ENCODE measurements at regions not wholly inside any gene's neighbourhood (a gene's known extent, or its start where the extent isn't known, plus 50 kb on each side); places are given as distances from the start of the nearest gene placed in this dataset.

- H3K4me2 ChIP-seq (ENCODE audit: insufficient read depth, insufficient read length, low read length), result no peak overlapping the region
- no peak overlapping the region for H3K27ac Mint-ChIP-seq
- no peak overlapping the region for H3K4me3 Mint-ChIP-seq
- H3K9me3 ChIP-seq (ENCODE audit: control insufficient read depth, low read depth, low read length), result no peaks in the 10 kb centered on the region
- no peaks in the 10 kb centered on the region for H3K4me1 Mint-ChIP-seq
- H3T11ph ChIP-seq (ENCODE audit: low read length), result no peak overlapping the region
- H3K23ac ChIP-seq (ENCODE audit: insufficient read length, low read depth, low read length), result no peak overlapping the region
- no peak overlapping the region for H2BK15ac ChIP-seq (ENCODE audit: low read depth, low read length)
- H4K5ac ChIP-seq (ENCODE audit: insufficient read length, low read depth, low read length), result no peak overlapping the region
- no peak overlapping the region for H2BK12ac ChIP-seq (ENCODE audit: insufficient read length, low read depth, low read length)
- no peak overlapping the region for H4K8ac ChIP-seq (replicated peaks; ENCODE audit: insufficient read length, low read depth, low read length)
- TF ChIP-seq CTCF (conservative IDR thresholded peaks at IDR 0.05), result no peak
- no peak overlapping the region for H2BK5ac ChIP-seq (ENCODE audit: insufficient read length, low read length)
- H2BK20ac ChIP-seq (ENCODE audit: low read depth, low read length, poor library complexity, severe bottlenecking), result no peak overlapping the region
- no peak for DNase-seq
- H3K4ac ChIP-seq (ENCODE audit: low read depth, low read length), result no peak overlapping the region
- no peak overlapping the region for H2AK5ac ChIP-seq (ENCODE audit: insufficient read length, low read length)
- WGBS (ENCODE audit: extremely low coverage, insufficient read length, low lambda C conversion rate), result no CpG with 5 or more reads among the region's 6 CpGs
- H4K20me1 ChIP-seq (ENCODE audit: control insufficient read depth, insufficient read depth, insufficient read length), result no peaks in the 10 kb centered on the region
- no peak overlapping the region for H3K14ac ChIP-seq (ENCODE audit: insufficient read depth, low read length)
- no peak overlapping the region for H2BK120ac ChIP-seq (ENCODE audit: low read depth, low read length, poor library complexity, severe bottlenecking)
- H3K9ac ChIP-seq (ENCODE audit: extremely low read depth, insufficient read length, low read length), result no peak overlapping the region
- no peak overlapping the region for H3K18ac ChIP-seq (ENCODE audit: insufficient read length, low read depth, low read length)
- no peaks in the 10 kb centered on the region for H3K79me1 ChIP-seq (ENCODE audit: insufficient read depth, low read depth, low read length, poor library complexity, severe bottlenecking)
- no peak overlapping the region for H2AFZ ChIP-seq (ENCODE audit: low read length)
- no peaks in the 10 kb centered on the region for H3K79me2 ChIP-seq (ENCODE audit: insufficient read depth, low read length)
- no peaks in the 10 kb centered on the region for H3K27me3 Mint-ChIP-seq (ENCODE audit: low read depth)
- no peak overlapping the region for H4K91ac ChIP-seq (ENCODE audit: insufficient read length, low read depth, low read length)
- no peaks in the 10 kb centered on the region for H3K36me3 Mint-ChIP-seq (ENCODE audit: insufficient read depth in 1 of 3, low read depth in 3 of 3)
- no peaks in the 10 kb centered on the region for H3K23me2 ChIP-seq (ENCODE audit: insufficient read length, low read depth, low read length, poor library complexity, severe bottlenecking)
- no peak overlapping the region for H3K27ac ChIP-seq (ENCODE audit: insufficient read length, low read depth, low read length)
- H3K4me1 ChIP-seq (ENCODE audit: insufficient read depth, low read length), result no peaks in the 10 kb centered on the region
- H3K27me3 ChIP-seq (ENCODE audit: insufficient read depth, low read length), result no peaks in the 10 kb centered on the region
- no peaks in the 10 kb centered on the region for H3K9me3 Mint-ChIP-seq
- H3K56ac ChIP-seq (ENCODE audit: insufficient read length, low read depth, low read length), result no peak overlapping the region
Measured at GRCh38 chr5:103942587-103943186, 380.1 kb upstream of the NUDT12 start.
